ENCODE measurements at regions not wholly inside any gene's neighbourhood (a gene's known extent, or its start where the extent isn't known, plus 50 kb on each side); places are given as distances from the start of the nearest gene placed in this dataset.
"Not testable (repeated sequence)": the region's sequence is repeated elsewhere in the genome, so short reads cannot be mapped to it uniquely, and the experiment has no call there.

DNA sequence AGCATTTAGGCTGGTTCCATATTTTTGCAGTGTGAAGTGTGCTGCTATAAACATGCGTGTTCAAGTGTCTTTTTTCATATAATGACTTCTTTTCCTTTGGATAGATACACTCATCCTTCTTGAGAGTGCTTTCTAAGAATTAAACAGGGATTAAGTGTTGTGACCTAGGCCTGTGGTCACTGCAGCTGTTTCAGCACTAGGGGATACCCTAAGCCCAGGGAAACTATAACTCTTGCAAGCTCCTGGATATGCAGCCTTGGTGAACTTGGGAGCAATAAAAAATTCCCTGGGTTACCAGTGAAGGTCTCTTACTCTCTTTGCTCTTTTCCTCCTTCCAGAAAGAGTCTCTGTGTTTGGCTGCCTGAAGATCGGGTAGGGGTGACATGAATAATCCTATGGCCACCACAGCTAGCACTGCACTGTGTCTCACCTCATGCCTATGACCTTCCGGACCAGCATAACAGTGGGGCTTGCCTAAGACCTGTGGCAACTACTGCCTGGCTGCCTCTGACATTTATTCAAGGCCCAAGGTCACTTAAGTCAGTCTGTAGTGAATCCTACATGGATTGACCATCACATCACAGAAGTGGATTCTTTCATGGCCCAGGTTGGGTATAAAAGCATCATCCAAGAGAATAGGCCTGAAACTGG is 799.7 kb downstream of the DACH1 start:
- peak in 1 of 2 experiments; percentile 23 for DNase-seq

DNA sequence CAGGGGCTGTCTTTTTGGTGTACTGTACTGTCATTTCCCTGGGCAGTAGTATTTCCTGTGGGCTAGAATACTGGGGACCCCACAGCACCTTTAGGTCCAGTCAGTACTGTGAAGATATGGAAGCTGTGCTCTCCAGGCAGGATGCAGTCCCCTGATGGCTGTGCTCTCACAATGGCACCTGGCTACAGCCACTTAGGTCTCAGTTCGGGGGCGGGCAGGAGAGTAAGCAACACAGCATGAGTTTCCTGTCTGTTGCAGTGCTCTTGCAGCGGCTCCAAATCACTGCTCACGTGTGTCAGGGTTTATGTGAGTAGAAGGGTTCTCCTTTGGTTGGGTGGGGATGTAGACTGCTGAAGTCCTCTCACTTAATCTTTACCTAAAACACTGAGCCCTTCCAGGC is 810.4 kb downstream of the DACH1 start:
- DNase-seq = no peak

DNA sequence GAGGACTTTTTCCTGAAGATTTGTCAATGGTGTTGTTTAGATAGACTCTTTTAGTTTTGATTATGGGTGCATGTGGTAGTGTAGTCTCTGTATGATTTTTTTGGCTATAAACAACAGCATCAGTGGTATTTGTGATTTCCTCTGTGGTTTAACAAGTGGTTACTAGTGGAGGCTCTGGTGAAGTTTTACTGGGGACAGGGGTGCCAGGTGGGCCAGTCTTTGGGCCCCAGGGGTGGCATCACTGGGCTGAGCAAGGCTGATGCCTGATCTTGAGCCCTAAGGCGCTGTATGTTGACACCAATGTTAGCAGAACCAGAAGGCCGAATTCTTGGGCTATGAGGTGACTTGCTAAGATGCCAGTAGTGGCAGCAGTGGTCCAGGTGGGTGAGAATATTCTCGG is 811.4 kb downstream of the DACH1 start:
- no peak for DNase-seq

DNA sequence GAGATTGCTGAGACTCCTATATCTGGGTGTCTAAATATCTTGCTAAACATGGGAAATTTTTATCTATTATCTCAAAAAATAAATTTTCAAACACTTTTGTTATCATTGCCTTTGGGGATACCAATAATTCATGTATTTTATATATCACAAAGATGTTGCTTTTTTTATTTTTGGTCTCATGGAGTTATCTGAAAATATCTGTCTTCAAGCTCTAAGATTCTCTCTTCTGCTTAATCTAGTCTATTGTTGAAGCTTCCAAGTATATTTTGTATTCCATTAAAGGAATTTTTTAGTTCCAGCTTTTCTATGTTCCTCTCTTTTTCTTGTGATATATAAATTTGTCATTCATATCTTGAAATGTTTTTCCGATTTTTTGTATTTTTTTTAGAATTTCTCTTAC is 812.0 kb downstream of the DACH1 start:
- no peak for DNase-seq

DNA sequence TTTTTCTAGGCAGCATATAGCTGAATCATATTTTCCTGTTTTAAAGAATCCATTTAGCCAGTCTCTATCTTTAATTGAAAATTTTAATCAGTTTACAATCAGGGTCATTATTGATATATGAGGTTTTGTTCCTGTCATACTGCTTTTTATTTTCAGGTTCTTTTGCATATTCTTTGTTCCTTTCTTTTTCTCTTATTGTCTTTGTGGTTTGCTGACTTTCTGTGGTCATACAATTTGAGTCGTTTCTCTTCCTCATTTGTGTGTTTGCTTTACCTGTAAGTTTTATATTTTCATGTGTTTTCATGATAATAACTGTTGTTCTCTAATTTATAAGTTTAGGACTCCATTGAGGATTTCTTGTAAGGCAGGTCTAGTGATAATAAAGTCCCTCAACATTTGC is 812.6 kb downstream of the DACH1 start:
- DNase-seq = no peak

DNA sequence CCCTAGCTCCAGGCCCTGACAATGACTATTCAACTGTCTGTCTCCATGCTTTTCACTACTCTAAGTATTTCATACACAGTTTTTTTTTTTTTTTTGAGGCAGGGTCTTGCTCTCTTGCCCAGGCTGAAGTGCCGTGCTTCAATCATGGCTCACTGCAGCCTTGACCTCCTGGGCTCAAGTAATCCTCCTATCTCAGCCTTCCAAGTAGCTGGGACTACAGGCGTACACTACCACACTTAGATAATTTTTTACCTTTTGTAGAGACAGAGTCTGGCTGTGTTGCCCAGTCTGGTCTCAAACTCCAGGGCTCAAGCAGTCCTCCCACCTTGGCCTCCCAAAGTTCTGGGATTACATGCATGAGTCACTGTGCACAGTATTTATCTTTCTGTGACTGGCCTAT is 815.4 kb downstream of the DACH1 start:
- DNase-seq = no peak

DNA sequence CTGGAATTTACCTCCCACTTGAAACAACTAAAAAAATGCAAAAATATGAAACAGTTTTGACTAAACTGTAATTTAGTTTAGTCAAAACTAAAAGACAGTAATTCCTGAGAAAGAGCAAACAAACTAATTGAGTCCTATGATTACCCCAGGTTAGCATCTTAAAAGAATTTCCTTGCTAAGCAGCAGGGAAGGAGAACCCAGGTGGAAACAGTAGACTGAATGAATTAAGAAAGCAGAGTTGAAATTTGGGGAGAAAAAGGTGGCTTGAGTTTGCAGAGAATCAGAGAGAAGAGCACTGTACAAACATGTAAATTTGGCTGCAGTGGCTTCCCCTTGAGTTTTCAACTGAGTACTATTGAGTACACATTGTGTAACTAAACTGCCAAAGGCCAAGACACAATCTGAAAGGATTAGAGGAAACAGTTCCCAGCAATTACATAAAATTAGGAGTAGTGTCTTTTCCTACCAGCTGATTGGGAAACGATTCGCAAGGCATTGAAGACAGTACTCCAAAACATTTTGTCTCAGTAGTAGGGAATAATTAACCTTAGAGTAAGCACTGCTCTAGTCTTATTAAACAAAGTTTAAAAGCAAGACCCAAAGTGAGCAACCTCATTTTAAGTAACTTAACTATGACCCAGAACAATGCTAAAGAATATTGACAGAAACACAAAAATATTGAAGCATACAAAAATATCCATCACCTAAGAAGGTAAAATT is 820.5 kb downstream of the DACH1 start:
- DNase-seq = no peak

DNA sequence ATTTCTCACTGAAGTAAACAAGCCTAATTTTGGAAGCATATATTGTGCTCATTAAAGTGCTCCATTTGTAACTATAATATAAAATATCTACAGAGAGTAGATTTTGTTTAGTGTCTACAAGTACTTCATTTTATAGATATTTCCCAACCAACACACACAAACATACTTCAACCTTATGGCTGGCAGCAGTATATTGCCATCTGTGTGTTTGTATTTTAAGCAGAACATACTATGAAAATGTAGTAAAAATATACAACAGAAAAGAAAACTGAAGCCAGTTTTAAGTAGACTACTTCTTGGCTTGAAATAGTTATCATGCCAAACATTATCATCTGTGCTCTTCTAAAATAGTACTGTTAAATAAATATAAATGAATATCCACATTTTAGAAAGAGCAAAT is 821.9 kb downstream of the DACH1 start:
- no peak for DNase-seq

DNA sequence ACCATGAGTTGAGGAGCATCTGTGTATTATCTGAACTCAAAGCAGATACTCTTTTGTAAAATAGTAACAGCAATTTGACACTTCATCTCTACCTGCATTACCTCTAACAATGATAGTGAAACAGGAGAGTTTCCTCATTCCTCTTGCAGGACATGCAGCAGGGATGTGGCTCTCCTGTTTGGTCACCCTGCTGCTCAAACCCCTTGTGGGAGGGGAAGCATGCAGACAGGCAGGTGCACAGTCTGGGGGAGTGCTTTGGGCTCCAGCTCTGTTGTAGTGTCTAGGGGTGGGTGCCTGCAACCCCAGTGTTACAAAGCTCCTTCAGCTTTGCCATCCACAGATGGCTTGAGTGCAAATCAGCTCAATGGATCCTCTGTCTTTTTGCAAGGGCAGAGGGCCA is 827.6 kb downstream of the DACH1 start:
- DNase-seq = no peak

DNA sequence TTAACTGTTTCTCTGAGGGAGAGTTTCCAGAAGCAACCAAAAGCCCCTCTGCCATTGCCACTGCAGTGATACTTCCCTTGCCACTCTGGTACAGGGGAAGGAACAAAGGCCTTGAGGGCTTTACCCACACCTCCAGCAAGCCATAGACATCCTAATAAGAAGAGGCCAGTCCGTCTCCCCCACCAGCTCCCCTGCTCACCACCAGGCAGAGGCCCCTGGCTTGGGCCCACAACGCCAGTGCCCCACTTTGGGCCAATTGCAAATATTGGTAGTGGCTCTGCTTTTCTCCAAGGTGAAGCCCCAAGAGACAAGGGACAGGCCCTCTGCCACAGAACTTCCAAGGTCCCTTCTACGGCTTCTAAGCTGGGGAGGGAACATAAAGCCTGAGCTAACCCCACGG is 833.0 kb downstream of the DACH1 start:
- DNase-seq = no peak

DNA sequence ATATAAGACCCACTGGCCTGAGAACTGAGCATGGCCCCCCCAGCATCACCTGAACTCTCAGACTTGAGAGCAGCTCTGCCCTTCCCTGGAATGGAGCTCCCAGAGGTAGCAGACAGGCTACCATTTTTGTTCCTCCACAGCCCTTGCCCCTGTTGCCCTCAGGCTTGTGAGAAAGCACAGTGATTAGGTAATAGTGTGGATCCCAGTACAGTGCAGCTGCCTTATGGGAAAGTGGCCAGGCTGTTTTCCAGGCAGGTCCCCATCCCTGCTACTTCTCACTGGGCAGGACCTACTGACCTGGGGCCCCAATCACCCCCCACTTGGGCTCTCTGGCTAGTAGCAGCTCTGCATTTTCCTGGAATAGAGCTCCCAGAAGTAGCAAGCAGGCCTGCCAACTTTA is 834.0 kb downstream of the DACH1 start:
- DNase-seq = no peak

DNA sequence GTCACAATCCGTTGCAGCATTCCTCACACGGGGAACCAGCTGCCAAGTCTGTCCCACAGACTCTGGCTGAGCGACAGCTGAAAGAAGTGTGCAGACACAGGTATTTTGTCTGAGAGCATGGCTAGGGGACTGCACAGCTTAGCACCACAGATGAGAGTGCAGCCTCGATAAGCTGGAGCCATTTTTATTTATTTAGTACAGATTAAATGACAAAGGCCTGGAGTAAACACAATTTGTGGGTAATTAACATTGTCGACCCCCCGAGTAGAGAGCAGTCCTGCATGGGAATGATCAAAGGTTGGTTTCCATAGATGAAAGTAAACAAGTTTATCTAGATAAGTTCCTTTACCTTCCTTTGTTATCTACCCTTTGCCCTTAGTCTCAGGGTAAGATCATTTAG is 836.2 kb downstream of the DACH1 start:
- DNase-seq = no peak

DNA sequence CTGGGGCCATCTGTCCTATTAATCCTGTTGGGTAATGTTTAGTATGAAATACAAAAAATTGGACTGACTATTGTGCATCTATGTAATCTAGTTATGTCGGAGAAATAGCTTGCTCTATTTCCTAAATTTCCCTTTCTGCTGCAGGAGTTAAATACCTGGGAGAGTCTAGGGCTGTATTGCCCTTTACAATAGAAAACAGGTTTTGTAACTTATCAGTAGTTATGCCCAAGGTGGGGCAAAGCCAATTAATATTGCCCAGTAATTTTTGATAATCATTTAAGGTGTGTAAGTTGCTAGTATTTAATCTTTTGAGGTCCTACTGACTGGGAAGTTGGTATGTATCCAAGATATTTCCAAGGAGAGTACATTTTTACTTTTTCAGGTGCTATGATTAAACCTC is 838.1 kb downstream of the DACH1 start:
- no peak for DNase-seq

DNA sequence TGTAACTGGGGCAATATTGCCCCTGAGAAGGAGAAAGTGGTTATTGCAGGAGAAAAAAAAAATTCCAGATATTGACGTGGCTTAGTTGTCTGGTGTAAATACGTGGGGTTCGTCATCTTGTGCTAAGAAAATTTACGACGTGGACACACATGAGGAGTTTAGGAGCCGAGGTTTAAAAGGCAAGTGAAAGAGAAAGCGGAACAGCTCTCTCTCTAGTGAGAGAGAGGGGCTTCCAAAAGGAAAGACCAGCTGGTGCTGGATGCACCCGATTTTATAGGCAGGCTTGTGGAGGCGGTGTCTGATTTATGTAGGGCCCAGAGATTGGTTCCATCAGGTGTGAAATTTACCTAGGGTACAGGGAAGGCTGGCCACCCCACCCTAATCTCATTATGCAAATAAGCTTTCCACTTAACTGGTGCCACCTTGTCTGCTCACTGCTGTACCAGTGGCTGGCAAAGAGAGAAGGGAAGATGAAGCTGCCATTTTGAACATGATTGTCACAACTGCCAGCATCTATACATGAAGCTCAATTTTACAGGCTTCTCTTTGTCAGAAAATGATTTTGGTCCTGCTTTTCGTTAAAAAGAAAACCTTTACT is 845.1 kb downstream of the DACH1 start:
- DNase-seq = peak; percentile 54 to 61

DNA sequence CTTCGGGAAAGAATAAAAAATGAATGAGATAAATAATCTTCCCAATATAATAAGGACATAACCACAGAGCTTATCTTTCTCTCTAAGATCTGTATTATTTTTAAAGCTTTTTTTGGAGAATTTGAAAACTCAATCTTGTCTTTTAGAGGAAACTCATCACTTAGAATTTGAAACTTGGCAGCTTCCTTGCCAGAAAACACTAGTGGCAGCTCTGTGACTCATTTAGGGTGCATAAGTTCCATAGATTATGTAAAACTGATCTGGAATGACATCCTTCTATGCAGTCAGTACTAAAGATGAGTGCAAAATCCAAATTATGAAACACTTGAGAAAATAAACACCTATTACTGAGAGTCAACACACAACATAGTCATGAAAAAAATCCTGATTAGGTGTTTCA is 848.0 kb downstream of the DACH1 start:
- DNase-seq = no peak

DNA sequence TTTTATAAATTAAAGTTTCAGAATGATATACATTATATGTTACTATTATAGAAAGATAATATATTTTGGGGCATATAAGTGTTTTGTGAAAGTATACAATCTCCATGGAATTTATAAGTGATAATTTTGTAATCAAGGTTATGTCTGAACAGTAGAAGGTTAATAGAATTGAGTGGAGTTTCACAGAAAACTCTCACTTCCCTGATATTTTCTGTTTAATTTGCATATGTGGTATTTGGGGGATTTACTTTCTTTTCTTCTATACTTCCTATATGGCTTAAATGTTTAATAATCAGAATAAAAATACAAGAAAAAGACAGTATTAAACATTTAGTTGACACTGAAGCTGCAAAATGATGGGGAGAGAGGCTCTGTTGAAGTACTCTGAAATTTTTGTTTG is 848.5 kb downstream of the DACH1 start:
- no peak for DNase-seq

DNA sequence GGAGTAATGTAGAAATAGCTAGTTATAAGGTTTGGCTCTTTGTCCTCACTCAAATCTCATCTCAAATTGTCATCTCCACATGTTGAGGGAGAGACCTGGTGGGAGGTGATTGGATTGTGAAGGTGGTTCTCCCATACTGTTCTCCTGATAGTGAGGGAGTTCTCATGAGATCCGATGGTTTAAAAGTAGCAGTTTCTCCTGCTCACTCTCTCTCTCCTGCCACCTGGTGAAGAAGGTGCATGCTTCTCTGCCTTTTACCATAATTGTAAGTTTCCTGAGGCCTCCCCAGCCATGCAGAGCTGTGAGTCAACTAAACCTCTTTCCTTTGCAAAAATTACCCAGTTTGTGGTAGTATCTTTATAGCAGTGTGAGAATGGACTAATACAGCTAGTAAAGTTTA is 849.4 kb downstream of the DACH1 start:
- DNase-seq = no peak

DNA sequence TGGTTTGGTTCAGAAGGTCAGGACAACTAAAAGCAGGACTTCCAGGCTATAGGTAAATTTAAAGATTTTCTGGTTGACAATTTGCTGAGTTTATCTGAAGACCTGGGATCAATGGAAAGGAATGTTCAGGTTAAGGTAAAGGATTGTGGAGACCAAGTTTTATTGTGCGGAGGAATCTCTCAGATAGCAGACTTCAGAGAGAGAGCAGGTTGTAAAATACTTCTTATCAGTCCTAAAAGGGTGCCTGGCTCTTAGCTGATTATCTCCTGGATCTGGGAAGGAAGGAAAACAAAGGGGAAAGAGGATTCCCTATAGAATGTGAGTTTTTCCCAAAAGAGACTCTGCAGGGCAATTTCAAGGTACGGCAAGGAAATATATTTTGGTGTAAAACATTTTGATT is 851.5 kb downstream of the DACH1 start:
- no peak for DNase-seq

DNA sequence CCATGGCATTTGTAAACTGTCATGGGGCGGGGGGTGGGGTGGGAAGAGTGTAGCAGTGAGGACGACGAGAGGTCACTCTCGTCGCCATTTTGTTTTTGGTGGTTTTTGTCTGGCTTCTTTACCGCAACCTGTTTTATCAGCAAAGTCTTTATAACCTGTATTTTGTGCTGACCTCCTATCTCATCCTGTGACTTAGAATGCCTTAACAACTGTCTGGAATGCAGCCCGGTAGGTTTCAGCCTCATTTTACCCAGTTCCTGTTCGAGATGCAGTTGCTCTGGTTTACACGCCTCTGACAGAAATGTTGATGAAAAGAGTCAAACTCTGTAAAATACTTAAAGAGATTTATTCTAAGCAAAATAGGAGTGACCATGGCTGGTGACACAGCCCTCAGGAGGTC is 852.0 kb downstream of the DACH1 start:
- DNase-seq = no peak

DNA sequence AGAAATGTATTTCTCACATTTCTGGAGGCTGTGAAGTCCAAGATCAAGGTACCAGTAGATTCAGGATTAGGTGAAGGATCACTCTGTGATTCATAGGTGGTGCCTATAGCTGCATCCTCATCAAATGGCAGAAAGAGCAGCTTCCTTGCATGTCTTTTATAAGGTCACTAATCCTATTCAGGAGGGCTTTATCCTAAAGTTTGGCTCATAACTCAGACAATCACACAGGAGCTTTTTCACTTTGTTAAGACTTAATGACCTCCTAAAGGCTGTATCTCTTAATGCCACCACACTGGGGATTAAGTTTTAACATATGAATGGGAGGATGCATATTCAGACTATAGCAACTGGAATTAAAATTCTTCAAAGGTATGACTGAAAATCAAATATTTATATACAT is 861.1 kb downstream of the DACH1 start:
- no peak for DNase-seq

DNA sequence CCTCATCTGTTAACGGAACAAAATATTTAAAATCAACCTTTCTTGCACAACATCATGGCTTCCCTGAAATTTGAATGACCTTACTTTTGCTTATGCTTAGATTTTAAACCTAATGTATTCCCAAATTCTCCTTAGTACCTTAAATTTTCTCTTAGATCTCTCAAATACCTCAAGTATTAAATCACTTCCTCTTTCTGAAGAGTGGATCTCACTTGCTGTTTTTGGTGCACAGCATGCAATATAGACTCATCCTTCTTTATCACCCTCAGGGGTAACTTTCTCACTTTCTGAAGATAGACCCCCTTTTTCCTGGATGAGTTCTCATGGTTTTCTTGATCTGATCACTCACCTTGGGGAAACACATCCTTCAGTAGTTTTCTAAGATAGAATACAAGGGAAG is 871.7 kb downstream of the DACH1 start:
- no peak for DNase-seq

DNA sequence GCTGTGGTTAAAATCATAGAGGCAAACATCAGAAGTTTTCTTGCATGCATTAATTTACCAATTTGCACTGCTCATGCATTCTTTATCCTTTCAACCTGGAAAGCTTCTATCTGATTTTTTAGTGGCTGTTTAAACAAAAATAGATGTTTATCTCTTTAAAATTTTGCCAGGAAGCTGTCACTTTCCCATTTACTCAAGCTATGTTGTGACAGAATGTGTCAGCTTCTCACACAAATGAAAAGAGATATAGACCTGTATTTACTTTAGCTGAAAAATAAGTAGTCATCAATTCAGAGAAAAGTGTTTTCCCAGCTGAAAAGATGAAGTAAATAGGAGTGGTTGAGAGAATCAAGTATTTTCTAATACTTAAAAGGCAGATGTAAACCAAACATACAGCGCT is 872.8 kb downstream of the DACH1 start:
- DNase-seq = no peak

DNA sequence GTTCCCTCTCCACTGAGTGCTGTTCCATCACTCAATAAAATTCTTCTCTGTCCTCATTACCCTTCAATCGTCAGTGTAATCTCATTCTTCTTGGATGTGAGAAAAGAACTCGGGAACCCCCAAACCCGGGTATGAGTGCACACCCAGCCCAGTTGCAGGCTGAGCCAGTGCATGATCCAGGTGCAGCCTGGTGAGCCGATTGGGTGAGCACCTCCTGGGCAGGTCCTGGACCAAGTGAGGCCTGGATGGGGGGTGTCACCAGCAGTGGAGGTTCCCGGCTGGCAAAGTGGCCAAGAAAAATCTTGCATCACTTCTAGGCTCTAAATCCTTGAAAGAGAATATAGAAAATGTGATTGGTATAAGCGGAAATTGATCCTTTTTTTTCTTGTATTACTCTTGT is 878.8 kb upstream of the KLHL1 start:
- DNase-seq = no peak

DNA sequence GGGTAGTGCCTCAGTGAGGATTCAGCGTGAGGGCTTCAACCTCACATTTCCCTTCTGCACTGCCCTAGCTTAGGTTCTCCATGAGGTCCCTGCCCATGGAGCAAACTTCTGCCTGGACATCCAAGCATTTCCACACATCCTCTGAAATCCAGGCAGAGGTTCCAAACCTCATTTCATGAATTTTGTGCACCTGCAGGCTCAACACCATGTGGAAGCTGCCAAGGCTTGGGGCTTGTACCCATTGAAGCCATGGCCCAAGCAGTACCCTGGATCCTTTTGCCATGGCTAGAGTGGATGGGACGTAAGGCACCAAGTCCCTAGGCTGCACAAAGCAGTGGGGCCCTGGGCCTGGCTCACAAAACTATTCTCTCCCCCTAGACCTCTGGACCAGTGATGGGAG is 877.1 kb upstream of the KLHL1 start:
- no peak for DNase-seq

DNA sequence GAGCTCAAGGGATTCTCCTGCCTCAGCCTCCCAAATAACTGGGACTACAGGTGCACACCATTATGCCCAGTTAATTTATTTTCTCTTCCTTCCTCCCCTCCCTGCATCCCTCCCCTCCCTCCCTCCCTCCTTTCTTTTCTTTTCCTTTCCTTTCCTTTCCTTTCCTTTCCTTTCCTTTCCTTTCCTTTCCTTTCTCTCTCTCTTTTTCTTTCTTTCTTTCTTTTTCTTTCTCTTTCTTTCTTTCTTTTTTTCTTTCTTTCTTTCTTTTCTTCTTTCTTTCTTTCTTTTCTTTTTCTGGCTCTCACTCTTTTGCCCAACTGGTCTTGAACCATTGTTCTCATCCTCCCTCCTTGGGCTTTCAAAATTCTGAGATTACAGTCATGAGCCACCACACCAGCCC is 873.0 kb upstream of the KLHL1 start:
- not testable (repeated sequence) for DNase-seq

Measured in NCI-H526 (cell line).